Activated naive CD4-positive, alpha-beta T cell treated with Interleukin-2 at 50 U/mL for 16 hours (primary cell): ENCODE measurements at regions not wholly inside any gene's neighbourhood (a gene's known extent, or its start where the extent isn't known, plus 50 kb on each side); places are given as distances from the start of the nearest gene placed in this dataset.
A peak's percentile ranks its signal among the peaks of the same experiment; 100 is the strongest.

Experiments used
- DNase-seq: peaks from one replicate; pipeline ENCODE4 v3.0.0-alpha.2; 2020

- no peak for DNase-seq
Measured at GRCh38 chr5:6806668-6807067, 93.4 kb downstream of the TENT4A start.

- DNase-seq = no peak
Measured at GRCh38 chr5:6808462-6808861, 95.2 kb downstream of the TENT4A start.

- DNase-seq = no peak
Measured at GRCh38 chr5:6810641-6811405, 97.6 kb downstream of the TENT4A start.

- DNase-seq = no peak
Measured at GRCh38 chr5:6812091-6812490, 98.9 kb downstream of the TENT4A start.

- DNase-seq = no peak
Measured at GRCh38 chr5:6812800-6813731, 99.8 kb downstream of the TENT4A start.

- DNase-seq = no peak
Measured at GRCh38 chr5:6814816-6815215, 101.6 kb downstream of the TENT4A start.

- no peak for DNase-seq
Measured at GRCh38 chr5:6818594-6819511, 105.6 kb downstream of the TENT4A start.

- no peak for DNase-seq
Measured at GRCh38 chr5:6819521-6819920, 106.3 kb downstream of the TENT4A start.

- peak; percentile 62 for DNase-seq
Measured at GRCh38 chr5:6820851-6821479, 107.7 kb downstream of the TENT4A start.

- DNase-seq = no peak
Measured at GRCh38 chr5:6822068-6822467, 108.8 kb downstream of the TENT4A start.

GRCh38 chr5:6822556-6823343 lies 109.5 kb downstream of the TENT4A start:
- no peak for DNase-seq

- DNase-seq = no peak
Measured at GRCh38 chr5:6823996-6824395, 110.8 kb downstream of the TENT4A start.

GRCh38 chr5:6825678-6826244 lies 112.5 kb downstream of the TENT4A start:
- no peak for DNase-seq

GRCh38 chr5:6826756-6827155 lies 113.5 kb downstream of the TENT4A start:
- DNase-seq = no peak

GRCh38 chr5:6827526-6828219 lies 114.4 kb downstream of the TENT4A start:
- DNase-seq = peak; percentile 57

GRCh38 chr5:6829150-6829784 lies 116.0 kb downstream of the TENT4A start:
- DNase-seq = peak; percentile 67

- no peak for DNase-seq
Measured at GRCh38 chr5:6830643-6831239, 117.5 kb downstream of the TENT4A start.

- DNase-seq = no peak
Measured at GRCh38 chr5:6831678-6832671, 118.7 kb downstream of the TENT4A start.
